EL (cell line): ENCODE measurements at regions not wholly inside any gene's neighbourhood (a gene's known extent, or its start where the extent isn't known, plus 50 kb on each side); places are given as distances from the start of the nearest gene placed in this dataset.
"Not testable (repeated sequence)": the region's sequence is repeated elsewhere in the genome, so short reads cannot be mapped to it uniquely, and the experiment has no call there.

Experiments
- DNase-seq: peaks from one replicate; pipeline ENCODE4 v3.0.0-alpha.2; 2016

- peak; percentile 0 for DNase-seq
Measured at GRCh38 chr7:113582471-113582870, 336.3 kb downstream of the PPP1R3A start.

GRCh38 chr7:113563257-113563656 lies 355.6 kb downstream of the PPP1R3A start:
- not testable (repeated sequence) for DNase-seq

GRCh38 chr7:113562801-113563200 lies 356.0 kb downstream of the PPP1R3A start:
- DNase-seq, result no peak

GRCh38 chr7:113562242-113562641 lies 356.6 kb downstream of the PPP1R3A start:
- DNase-seq, result no peak

GRCh38 chr7:113561446-113561845 lies 357.4 kb downstream of the PPP1R3A start:
- DNase-seq, result peak; percentile 5

GRCh38 chr7:113550966-113551365 lies 367.8 kb downstream of the PPP1R3A start:
- DNase-seq, result no peak

GRCh38 chr7:113548561-113548960 lies 370.2 kb downstream of the PPP1R3A start:
- no peak for DNase-seq

GRCh38 chr7:113548137-113548536 lies 370.7 kb downstream of the PPP1R3A start:
- DNase-seq, result no peak

- DNase-seq, result peak; percentile 7
Measured at GRCh38 chr7:113521468-113521867, 397.3 kb downstream of the PPP1R3A start.

- no peak for DNase-seq
Measured at GRCh38 chr7:113519472-113519871, 399.3 kb downstream of the PPP1R3A start.

GRCh38 chr7:113504691-113505090 lies 386.3 kb upstream of the SMIM30 start:
- DNase-seq, result no peak

- no peak for DNase-seq
Measured at GRCh38 chr7:113504142-113504541, 385.8 kb upstream of the SMIM30 start.

GRCh38 chr7:113496586-113496985 lies 378.2 kb upstream of the SMIM30 start:
- DNase-seq, result not testable (repeated sequence)

- DNase-seq, result not testable (repeated sequence)
Measured at GRCh38 chr7:113494797-113495566, 376.6 kb upstream of the SMIM30 start.

- DNase-seq, result no peak
Measured at GRCh38 chr7:113491305-113491704, 373.0 kb upstream of the SMIM30 start.

- DNase-seq, result no peak
Measured at GRCh38 chr7:113487925-113488731, 369.8 kb upstream of the SMIM30 start.

GRCh38 chr7:113486548-113486947 lies 368.2 kb upstream of the SMIM30 start:
- DNase-seq, result no peak

- no peak for DNase-seq
Measured at GRCh38 chr7:113483657-113484056, 365.3 kb upstream of the SMIM30 start.

- no peak for DNase-seq
Measured at GRCh38 chr7:113480537-113480936, 362.2 kb upstream of the SMIM30 start.

- DNase-seq, result no peak
Measured at GRCh38 chr7:113464096-113464855, 345.9 kb upstream of the SMIM30 start.

GRCh38 chr7:113460067-113460466 lies 341.7 kb upstream of the SMIM30 start:
- no peak for DNase-seq

- DNase-seq, result no peak
Measured at GRCh38 chr7:113456533-113456932, 338.2 kb upstream of the SMIM30 start.

- no peak for DNase-seq
Measured at GRCh38 chr7:113454597-113455169, 336.3 kb upstream of the SMIM30 start.
